ENCODE measurements at regions not wholly inside any gene's neighbourhood (a gene's known extent, or its start where the extent isn't known, plus 50 kb on each side); places are given as distances from the start of the nearest gene placed in this dataset.

GRCh38 chr2:144990661-144991060 is 470.7 kb upstream of the ZEB2 start:
- no peak for TF ChIP-seq EZH2 (IDR thresholded peaks at IDR 0.05)
- TF ChIP-seq JUND (IDR thresholded peaks at IDR 0.05) = no peak
- TF ChIP-seq RAD21 (IDR thresholded peaks at IDR 0.05; ENCODE audit: low read depth) = no peak
- TF ChIP-seq CTCF (IDR thresholded peaks at IDR 0.05 in 2 of 3, conservative IDR thresholded peaks at IDR 0.05 in 1 of 3; ENCODE audit: borderline replicate concordance in 1 of 3, insufficient read depth in 1 of 3, low read depth in 2 of 3, low read length in 2 of 3) = no peak
- TF ChIP-seq FOSL1 (IDR thresholded peaks at IDR 0.05; ENCODE audit: low read depth) = no peak
